ENCODE measurements at regions not wholly inside any gene's neighbourhood (a gene's known extent, or its start where the extent isn't known, plus 50 kb on each side); places are given as distances from the start of the nearest gene placed in this dataset.

DNA sequence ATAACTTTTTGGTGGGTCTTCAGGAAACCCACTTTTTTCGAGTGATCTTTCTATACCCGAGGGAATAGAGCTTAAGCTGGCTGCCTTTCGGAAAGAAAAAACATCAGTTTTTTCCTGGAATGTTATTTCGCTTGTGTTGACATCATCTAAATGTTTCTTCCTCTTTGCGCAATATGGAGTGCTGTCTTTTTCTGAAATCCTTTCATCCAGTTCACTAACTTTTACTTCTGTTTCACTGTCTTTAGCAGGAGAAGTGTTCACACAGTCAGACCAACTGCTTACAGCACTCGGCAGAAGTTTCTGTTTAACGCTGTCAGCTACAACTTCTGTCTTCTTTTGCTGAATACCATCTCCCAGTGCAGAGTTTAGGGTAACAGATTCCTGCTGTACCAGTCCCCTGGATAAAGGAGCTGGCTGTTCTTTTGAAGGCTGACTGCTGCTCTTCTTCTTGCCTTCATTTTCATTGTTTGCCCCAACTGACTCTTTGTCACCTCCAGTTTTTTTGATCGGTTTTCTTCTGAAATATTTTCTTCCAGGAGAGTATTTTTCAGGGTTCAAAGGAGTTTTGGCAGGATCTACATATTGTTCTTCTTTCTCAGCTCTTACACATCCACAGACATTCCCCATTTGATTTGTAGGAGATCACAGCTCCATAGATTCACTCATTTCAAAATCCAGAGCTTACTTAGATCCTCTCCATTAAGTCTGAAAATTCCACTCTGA lies 50.0 kb upstream of the DST start:
- Histone ChIP-seq H3K27me3 (no peaks in the 10 kb centered on the region), H3K79me2 (peaks cover 36% of the 10 kb centered on the region), H3K36me3 (replicated peaks; ENCODE audit: insufficient read depth, low read depth) (no peaks in the 10 kb centered on the region), H2AFZ (no peak overlapping the region), H3K4me2 (peak overlapping the region; percentile 68), H4K20me1 (ENCODE audit: insufficient read depth, poor library complexity, severe bottlenecking) (no peaks in the 10 kb centered on the region), H3K4me3 (peak overlapping the region; percentile 40), H3K27ac (peak overlapping the region; percentile 93), H3K9me3 (ENCODE audit: low read depth) (no peaks in the 10 kb centered on the region), H3K4me1 (ENCODE audit: insufficient read depth) (peaks cover 13% of the 10 kb centered on the region), H3K9me2 (replicated peaks; ENCODE audit: insufficient read depth) (no peaks in the 10 kb centered on the region)
- 63% methylated on average over 8 of the region's 8 CpGs for WGBS (ENCODE audit: low lambda C conversion rate, missing lambda C conversion rate)
- TF ChIP-seq, protein P1, sequence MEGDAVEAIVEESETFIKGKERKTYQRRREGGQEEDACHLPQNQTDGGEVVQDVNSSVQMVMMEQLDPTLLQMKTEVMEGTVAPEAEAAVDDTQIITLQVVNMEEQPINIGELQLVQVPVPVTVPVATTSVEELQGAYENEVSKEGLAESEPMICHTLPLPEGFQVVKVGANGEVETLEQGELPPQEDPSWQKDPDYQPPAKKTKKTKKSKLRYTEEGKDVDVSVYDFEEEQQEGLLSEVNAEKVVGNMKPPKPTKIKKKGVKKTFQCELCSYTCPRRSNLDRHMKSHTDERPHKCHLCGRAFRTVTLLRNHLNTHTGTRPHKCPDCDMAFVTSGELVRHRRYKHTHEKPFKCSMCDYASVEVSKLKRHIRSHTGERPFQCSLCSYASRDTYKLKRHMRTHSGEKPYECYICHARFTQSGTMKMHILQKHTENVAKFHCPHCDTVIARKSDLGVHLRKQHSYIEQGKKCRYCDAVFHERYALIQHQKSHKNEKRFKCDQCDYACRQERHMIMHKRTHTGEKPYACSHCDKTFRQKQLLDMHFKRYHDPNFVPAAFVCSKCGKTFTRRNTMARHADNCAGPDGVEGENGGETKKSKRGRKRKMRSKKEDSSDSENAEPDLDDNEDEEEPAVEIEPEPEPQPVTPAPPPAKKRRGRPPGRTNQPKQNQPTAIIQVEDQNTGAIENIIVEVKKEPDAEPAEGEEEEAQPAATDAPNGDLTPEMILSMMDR (IDR thresholded peaks at IDR 0.05; ENCODE audit: poor library complexity) = no peak
- no peak for TF ChIP-seq EZH2 (IDR thresholded peaks at IDR 0.05; ENCODE audit: borderline replicate concordance)
- no peak for TF ChIP-seq EZH2phosphoT487 (IDR thresholded peaks at IDR 0.05; ENCODE audit: low read depth, severe bottlenecking, unreplicated experiment)
- DNase-seq (ENCODE audit: low spot score) = no peak
